Posterior cingulate gyrus (tissue), 11 donors: ENCODE measurements at regions not wholly inside any gene's neighbourhood (a gene's known extent, or its start where the extent isn't known, plus 50 kb on each side); places are given as distances from the start of the nearest gene placed in this dataset.

ENCODE experiments used
- DNase-seq, 10 donors: peaks; one replicate each; pipeline versions ENCODE4 v3.0.0 to v3.0.0-alpha.2; 2020 to 2021; ENCODE audit warnings: mixed read lengths in 3 of 10
- intact Hi-C: fragments of 100-400 bp; cut with DNase I; formaldehyde crosslinking; loops from one replicate; pipeline ENCODE4 v1.15.1; 2023

GRCh38 chr13:39274739-39275325 is 236.6 kb downstream of the NHLRC3 start:
- DNase-seq, result no peak
- intact Hi-C loops, result no loop called here

GRCh38 chr13:39279077-39279476 is 240.8 kb downstream of the NHLRC3 start:
- intact Hi-C loops, result no loop called here
- no peak for DNase-seq

- intact Hi-C loops, result no loop called here
Observed at GRCh38 chr13:39281539-39282150, 243.4 kb downstream of the NHLRC3 start.

DNA sequence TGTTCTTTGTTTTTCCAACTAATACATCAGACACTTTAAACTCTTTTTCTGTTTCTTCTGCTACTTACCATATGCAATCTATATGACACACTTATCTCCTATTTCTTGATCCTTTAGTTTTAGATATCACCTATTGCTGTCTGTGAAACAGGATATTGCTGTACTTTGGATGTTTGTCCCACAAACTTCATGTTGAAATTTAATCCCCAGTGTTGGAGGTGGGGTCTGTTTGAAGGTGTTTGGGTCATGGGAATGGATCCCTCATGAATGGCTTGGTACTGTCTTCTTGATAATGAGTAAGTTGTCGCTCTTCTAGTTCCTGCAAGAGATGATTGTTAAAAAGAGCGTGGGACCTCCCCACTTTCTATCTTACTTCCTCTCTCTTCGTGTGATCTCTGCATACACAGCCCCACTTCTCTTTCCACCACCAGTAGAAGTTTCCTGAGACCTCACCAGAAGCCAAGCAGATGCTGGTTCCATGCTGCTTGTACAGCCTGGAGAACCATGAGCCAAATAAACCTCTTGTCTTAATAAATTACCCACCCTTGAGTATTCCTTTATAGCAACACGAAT is 244.2 kb downstream of the NHLRC3 start:
- intact Hi-C loops, result no loop called here
- DNase-seq, result no peak

More at GRCh38 chr13:39281539-39282150, 243.4 kb downstream of the NHLRC3 start:
- DNase-seq, result no peak

DNA sequence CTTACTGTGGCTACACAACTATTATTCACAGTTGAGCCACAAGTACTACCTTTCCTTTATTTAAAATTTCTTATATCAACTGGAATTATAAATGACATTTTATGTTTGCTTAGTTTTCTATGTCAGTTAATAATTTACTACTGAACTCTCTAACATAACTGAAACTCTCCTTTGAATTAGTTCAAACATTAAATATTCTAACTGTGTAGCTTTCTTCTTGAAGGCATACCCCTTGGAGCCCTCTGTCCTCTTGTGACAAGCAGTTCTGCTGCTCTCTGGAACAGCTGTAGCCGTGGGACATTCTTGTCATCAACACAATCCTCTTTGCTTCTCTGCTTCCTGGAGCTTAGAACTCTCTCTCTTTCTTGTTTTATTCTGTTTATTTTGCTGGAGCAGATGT is 244.8 kb downstream of the NHLRC3 start:
- intact Hi-C loops, result no loop called here
- DNase-seq, result no peak

DNA sequence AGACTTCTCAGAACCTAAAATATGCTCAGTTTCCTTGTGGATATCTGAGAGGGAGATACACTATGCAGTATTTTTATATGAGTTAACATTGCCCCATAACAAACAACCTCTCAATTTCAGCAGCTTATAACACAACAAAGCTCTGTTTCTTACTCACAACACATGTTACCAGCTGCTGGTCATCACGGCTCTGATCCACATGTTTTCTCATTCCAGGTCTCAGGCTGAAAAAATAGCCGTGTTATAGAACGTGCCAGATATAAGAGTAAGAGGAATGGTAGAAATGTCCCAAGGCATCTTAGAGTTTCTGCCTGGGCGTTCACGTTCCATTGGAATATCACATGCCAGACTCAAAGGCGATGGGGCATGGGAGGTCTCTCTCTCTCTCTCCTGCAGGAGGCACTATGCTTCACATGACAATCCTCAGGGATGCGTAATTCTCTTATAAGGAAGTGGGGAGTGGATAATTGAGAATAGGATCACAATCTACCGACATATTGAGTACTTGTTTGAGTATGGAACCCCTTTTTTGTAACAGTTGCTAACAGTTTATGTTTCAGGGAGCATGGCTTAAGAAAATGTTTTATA is 246.6 kb downstream of the NHLRC3 start:
- intact Hi-C loops, result no loop called here
- no peak for DNase-seq
